ENCODE measurements at regions not wholly inside any gene's neighbourhood (a gene's known extent, or its start where the extent isn't known, plus 50 kb on each side); places are given as distances from the start of the nearest gene placed in this dataset.

DNA sequence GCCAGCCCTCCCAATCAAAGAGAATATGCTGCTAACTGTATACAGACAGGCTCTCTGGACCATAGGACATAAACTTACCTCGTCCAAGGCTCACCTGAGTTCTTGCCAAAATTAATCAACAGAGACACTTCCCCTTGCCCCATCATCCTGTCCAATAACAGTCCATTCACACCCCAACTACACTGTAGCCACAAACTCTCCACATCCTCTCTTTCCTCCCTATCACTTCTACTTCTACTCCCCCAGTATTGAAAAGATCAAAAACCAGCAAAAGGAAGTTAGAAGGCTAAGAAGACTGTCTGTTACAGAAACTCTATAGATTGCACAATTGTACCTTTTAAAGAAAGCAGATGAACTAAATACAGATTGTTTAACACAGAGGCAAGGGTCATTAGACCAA is 133.5 kb upstream of the STT3B start:
- TF ChIP-seq, protein P1, sequence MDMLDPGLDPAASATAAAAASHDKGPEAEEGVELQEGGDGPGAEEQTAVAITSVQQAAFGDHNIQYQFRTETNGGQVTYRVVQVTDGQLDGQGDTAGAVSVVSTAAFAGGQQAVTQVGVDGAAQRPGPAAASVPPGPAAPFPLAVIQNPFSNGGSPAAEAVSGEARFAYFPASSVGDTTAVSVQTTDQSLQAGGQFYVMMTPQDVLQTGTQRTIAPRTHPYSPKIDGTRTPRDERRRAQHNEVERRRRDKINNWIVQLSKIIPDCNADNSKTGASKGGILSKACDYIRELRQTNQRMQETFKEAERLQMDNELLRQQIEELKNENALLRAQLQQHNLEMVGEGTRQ (IDR thresholded peaks at IDR 0.05; ENCODE audit: low read depth, low read length): no peak
- TF ChIP-seq, protein P2, sequence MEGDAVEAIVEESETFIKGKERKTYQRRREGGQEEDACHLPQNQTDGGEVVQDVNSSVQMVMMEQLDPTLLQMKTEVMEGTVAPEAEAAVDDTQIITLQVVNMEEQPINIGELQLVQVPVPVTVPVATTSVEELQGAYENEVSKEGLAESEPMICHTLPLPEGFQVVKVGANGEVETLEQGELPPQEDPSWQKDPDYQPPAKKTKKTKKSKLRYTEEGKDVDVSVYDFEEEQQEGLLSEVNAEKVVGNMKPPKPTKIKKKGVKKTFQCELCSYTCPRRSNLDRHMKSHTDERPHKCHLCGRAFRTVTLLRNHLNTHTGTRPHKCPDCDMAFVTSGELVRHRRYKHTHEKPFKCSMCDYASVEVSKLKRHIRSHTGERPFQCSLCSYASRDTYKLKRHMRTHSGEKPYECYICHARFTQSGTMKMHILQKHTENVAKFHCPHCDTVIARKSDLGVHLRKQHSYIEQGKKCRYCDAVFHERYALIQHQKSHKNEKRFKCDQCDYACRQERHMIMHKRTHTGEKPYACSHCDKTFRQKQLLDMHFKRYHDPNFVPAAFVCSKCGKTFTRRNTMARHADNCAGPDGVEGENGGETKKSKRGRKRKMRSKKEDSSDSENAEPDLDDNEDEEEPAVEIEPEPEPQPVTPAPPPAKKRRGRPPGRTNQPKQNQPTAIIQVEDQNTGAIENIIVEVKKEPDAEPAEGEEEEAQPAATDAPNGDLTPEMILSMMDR (conservative IDR thresholded peaks at IDR 0.05; ENCODE audit: low read depth, low read length): no peak
- TF ChIP-seq BHLHE40 (IDR thresholded peaks at IDR 0.05; ENCODE audit: low read depth, low read length): no peak
- TF ChIP-seq POLR2A (IDR thresholded peaks at IDR 0.05; ENCODE audit: low read depth, low read length): no peak
- no peak for TF ChIP-seq RFX5 (IDR thresholded peaks at IDR 0.05; ENCODE audit: low read depth, low read length)
- TF ChIP-seq RCOR1 (IDR thresholded peaks at IDR 0.05; ENCODE audit: insufficient replicate concordance, low read length): no peak
- TF ChIP-seq MAFK (IDR thresholded peaks at IDR 0.05; ENCODE audit: low read depth, low read length): no peak
- TF ChIP-seq SMC3 (IDR thresholded peaks at IDR 0.05; ENCODE audit: low read depth, low read length): no peak
- TF ChIP-seq CHD1 (IDR thresholded peaks at IDR 0.05; ENCODE audit: low read depth, low read length): no peak
- TF ChIP-seq NFE2L2 (IDR thresholded peaks at IDR 0.05; ENCODE audit: low read depth, low read length): no peak
- TF ChIP-seq, protein P3, sequence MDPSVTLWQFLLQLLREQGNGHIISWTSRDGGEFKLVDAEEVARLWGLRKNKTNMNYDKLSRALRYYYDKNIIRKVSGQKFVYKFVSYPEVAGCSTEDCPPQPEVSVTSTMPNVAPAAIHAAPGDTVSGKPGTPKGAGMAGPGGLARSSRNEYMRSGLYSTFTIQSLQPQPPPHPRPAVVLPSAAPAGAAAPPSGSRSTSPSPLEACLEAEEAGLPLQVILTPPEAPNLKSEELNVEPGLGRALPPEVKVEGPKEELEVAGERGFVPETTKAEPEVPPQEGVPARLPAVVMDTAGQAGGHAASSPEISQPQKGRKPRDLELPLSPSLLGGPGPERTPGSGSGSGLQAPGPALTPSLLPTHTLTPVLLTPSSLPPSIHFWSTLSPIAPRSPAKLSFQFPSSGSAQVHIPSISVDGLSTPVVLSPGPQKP (IDR thresholded peaks at IDR 0.05; ENCODE audit: borderline replicate concordance, low read depth, low read length): no peak
- no peak for TF ChIP-seq FOS (IDR thresholded peaks at IDR 0.05; ENCODE audit: low read depth, low read length)
- no peak for TF ChIP-seq MAZ (IDR thresholded peaks at IDR 0.05; ENCODE audit: borderline replicate concordance, low read depth, low read length)
- no peak for TF ChIP-seq RAD21 (IDR thresholded peaks at IDR 0.05; ENCODE audit: low read length)

All from IMR-90 (cell line).